HG02588 (cell line): ENCODE measurements at regions not wholly inside any gene's neighbourhood (a gene's known extent, or its start where the extent isn't known, plus 50 kb on each side); places are given as distances from the start of the nearest gene placed in this dataset.
"Not testable (repeated sequence)": the region's sequence is repeated elsewhere in the genome, so short reads cannot be mapped to it uniquely, and the experiment has no call there.

Experiments
- ATAC-seq: cut with Tn5 transposase; IDR thresholded peaks from one replicate; pipeline ENCODE4 v1.9.1; 2021; ENCODE audit warnings: mild to moderate bottlenecking, moderate library complexity; ENCODE audit not compliant: unreplicated experiment

- not testable (repeated sequence) for ATAC-seq
Observed at GRCh38 chr16:64260631-64261401, 861.0 kb downstream of the CDH11 start.

DNA sequence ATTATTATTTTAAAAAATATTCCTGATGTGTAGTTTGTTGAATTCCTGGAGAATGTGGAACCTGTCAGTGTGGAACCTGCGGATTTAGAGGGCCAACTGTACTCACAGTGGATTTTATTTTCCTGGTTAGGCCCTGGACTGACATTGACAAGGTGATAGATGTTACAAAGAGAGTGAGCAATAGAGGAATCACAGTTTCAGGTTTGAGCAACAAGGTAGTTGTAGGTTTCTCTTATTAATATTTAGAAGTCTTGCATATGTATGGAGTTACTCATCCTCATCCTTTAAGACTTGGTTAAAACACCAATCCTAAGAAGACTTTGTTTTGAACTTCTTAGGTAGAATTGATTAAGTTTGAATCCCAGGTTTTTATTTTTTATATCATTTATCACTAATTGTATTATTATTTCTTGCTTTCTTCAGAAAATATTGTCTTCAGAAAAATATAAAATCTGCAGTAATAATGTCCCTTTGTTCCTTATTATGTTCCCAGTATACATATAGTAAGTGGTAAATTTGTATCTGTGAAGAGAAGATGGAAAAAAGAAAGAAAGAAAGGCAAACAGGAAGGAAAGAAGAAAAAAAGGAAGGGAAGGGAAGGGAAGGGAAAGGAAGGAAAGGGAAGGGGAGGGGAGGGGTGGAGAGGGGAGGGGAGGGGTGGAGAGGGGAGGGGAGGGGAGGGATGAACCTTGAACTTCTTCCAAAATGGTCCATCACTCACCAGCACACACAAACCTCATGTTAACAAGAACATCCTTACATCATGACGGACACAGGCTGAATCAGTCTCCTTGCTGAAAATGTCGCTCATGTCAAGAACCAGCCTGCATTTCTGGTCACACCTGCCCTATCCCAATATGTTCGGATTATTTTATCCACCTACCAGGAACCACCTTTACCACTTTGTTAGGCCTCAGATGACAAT lies 867.2 kb downstream of the CDH11 start:
- no peak for ATAC-seq

DNA sequence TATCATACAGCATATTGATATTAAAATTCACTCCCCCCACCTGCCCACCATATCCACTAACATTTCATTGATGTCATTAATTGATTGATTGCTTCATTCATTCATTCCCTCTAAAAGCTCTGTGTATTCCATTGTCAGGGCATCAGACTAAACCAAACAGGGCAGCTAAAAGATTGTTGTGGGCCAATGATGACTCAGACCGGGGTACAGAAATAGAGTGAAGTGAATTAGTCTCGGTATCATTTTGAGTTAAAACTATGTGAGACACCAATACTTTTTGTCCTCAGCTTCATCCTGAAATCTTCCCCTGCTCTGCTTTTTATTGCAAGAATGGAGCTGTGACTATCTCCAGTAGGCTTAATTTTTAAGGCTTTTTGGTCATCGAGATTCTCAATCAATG lies 868.3 kb downstream of the CDH11 start:
- no peak for ATAC-seq

DNA sequence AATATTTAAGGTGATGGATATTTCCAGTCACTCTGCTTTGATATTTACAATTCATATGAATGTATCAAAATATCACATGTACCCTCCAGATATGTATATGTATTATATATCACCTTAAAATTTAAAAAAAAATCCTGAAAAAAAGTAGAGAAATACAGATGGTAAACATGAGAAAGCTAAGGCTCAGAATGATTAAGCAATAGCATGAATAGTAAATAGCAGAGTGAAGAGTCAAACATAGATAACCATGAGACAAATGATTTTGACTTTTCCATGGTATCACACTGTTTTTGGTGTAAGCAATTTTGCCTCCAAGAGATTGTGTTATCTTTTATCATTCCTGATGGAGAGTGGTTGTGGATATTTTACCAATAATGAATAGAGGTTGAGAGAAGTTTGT lies 868.8 kb downstream of the CDH11 start:
- no peak for ATAC-seq

DNA sequence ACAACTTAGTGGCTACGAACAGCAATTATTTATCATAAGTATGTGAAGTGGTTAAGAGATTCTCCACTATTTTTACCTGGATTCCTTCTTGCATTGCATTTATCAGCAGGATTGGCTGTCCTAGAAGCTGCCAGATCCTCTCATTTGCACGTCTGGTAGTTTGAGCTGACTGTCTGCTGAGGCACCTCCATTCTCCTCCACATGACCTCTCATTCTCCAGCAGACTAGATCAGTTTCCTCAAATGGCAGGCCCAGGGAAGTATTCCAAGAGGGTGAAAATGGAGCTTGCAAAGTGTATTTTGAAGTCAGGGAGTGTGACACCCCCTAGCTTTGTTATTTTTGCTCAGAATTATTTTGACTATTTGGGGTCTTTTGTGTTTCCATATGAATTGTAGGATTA lies 870.1 kb downstream of the CDH11 start:
- no peak for ATAC-seq

DNA sequence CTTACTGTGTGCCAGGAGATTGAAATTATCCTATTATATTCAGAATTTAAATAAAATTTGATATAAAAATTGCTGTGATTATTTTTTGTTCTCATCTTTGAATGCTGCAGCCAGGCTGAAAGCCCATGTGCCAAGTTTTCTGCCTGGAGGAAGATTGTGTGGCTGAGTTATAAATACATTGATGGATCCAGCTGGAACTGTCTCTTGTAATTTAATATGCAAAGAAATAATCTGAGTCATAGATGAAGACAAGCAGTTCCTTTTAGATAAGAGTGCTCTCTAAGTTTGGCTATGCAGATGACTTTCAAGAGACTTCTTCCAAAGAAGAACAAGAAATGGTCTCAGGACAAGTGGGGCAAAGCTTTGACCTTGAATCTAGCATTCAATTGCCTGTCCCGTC lies 871.0 kb downstream of the CDH11 start:
- no peak for ATAC-seq

- ATAC-seq = no peak
Observed at GRCh38 chr16:64242492-64242891, 879.4 kb downstream of the CDH11 start.

DNA sequence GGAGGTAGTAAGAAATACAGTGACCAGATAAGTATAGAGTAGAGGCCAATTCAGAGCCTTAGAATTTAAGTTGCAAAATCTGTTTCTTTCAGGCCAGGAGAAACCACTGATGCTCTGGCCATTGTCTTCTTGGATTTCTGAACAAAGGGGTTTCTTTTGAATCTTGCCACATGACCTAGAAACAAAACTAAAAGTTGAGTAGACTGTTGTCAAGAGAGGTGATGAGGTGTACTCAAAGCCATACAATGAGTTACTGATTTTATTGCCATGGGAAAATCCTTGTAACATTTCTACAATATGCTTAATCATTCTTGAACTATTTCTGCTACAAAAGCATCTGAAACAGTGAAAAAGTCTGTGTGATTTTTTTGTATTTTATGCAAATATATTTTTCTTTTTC lies 881.3 kb downstream of the CDH11 start:
- no peak for ATAC-seq

DNA sequence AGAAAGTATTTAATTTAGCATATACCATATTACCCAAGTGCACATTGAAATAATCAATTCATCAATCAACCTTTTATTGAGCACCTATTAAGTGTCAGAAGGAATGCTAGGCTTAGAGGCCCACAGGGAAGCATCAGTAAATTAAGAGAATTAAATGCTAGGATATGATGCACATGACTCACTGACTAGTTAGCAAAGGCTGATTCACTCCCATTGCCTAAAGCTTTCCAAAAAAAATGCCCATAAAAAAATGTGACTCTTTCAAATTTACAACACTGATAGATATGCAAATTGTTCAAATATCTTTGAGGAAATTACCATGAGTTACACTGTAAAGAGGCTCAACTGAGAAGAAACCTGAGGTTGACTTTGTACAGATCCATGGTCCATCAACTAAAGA lies 883.3 kb downstream of the CDH11 start:
- ATAC-seq = no peak

GRCh38 chr16:64236316-64236715 lies 885.5 kb downstream of the CDH11 start:
- no peak for ATAC-seq

- ATAC-seq = no peak
Observed at GRCh38 chr16:64234200-64234599, 887.7 kb downstream of the CDH11 start.

DNA sequence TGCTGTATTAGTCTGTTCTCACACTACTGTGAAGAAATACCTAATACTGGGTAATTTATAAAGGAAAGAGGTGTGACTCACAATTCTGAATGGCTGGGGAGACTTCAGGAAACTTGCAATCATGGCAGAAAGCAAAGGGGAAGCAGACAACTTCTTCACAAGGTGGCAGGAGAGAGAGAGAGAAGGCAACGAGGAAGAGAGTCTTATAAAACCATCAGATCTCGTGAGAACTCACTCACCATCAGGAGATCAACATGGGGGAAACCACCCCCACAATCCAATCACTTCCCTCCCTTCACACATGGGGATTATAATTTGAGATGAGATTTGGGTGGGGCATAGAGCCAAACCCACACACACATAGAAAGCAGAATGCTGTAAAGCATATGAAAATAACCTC lies 896.2 kb downstream of the CDH11 start:
- no peak for ATAC-seq

DNA sequence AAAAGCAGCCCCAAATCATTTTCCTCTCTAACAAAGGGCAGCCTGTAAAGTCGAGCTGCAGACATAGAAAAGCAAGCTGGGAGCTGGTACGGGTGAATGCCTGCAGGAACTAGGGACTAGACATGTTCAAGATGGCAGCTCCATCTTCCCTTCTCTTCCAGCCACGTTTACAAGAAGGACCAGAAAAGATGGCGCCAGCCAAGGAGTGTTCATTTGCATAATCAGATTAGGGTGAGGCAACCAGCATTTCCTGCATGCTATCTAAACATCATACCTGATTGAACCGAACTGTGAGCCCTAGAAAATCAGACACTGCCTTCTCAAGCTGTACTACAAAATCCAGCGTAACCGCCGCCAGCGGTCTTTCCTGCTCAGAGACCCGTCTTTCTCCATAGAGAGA lies 896.8 kb downstream of the CDH11 start:
- ATAC-seq = no peak

DNA sequence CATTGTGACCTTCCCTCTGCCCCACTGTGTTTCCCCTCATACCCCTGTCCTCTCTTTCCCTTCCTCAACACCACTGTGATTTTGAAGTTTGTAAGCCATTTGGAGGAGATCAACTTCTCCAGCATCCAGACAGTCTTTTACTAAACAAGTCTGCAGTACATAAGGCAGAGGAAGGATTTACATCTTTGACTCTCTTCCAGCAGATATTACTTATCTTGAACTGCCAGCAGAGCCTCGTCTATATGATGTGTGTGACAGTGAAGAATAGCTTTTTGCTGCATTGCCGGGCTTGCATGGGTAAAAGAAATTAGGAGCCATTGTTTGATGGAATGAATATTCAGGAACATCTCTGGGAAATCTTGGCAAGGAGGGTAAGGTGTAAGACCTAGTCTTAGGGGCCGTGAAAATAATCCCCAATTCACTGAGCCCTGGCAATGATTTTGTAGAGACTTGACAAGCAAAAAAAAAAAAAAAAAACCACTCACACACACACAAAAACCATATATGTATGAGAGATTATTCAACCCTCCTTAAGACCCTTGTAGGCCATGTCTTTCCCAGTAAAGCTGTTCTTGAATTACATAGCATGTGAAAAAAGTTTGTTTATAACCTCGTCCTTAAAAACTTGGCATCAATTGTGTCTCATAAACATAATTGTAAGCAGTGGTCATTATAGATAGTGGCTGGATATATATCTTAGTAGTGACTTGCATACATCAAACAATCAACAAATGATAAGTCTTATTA lies 903.9 kb downstream of the CDH11 start:
- no peak for ATAC-seq

GRCh38 chr16:64215730-64216129 lies 906.1 kb downstream of the CDH11 start:
- ATAC-seq = no peak

DNA sequence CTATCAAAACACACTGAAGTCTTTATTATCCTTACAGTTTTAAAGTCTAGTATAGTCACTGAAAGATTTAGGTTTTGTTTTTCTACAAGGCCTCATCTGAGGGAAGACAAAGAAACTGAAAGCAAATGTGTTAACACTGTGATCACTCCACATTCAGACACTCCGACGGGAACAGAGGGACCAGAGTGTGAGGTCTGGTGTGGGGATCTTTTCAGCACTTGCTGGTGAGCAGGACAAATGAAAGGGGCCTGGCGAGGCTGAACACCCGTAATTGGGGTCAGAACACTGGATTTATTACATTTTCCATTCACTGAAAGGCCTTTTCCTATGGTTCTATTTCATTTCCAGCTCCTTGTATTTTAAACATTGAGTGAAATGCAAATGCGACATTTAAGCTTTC lies 910.5 kb downstream of the CDH11 start:
- no peak for ATAC-seq

- ATAC-seq = no peak
Observed at GRCh38 chr16:64206862-64207261, 915.0 kb downstream of the CDH11 start.

DNA sequence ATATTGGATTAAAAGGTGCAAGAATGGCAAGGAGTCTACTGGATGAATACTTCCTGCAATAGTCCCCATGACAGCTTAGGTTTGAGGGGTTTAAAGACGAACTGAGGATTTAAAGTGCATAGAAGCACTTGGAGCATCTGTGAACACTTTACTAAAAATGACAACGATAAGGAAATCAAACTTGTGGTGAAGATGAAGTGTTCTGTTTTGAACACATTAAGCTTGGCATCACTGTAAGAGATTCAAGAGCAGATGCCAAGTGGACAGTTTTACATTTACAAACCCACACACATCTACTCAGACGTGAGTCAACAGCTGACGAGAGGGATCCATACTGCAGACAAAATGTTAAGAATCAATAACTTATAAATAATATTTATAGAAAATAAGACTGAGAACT lies 918.7 kb downstream of the CDH11 start:
- ATAC-seq = no peak

DNA sequence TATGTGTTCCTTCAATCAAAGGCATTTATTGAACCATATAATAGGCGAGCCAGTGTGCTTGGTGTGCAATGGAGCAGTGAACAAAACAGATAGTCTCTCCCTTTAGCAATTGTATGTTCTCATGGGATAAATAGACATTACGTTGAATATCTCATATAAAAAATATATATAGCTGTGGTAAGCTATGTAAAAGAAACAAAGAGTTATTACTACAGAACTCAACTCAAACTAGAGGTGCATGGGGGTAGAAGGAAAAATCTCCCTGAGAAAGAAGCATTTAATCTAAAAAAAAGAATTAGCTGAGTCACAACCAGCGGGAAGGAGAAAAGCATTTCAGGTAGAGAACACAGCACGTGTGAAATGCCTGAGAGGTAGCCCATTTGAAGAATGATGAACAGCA lies 919.3 kb downstream of the CDH11 start:
- ATAC-seq = no peak

GRCh38 chr16:64196444-64196843 lies 925.4 kb downstream of the CDH11 start:
- no peak for ATAC-seq

GRCh38 chr16:64185954-64186353 lies 935.9 kb downstream of the CDH11 start:
- ATAC-seq = no peak
